A673 (cell line): ENCODE measurements at regions not wholly inside any gene's neighbourhood (a gene's known extent, or its start where the extent isn't known, plus 50 kb on each side); places are given as distances from the start of the nearest gene placed in this dataset.
"Not testable (repeated sequence)": the region's sequence is repeated elsewhere in the genome, so short reads cannot be mapped to it uniquely, and the experiment has no call there.

Experiments used
- BruUV-seq: library from RNA; stranded (reverse); fragments of 400-500 nt; replicated peaks from 2 replicates; lab custom pipeline; 2021; lab: Mats Ljungman, UMichigan
- CTCF ChIA-PET: fragments of 300-600 bp; sonication (Branson Sonifier 250); formaldehyde crosslinking; loops from one replicate; lab custom pipeline; 2022; ENCODE audit warnings: antibody characterized with exemption; lab: Charles Lee
- POLR2A ChIA-PET: fragments of 300-600 bp; sonication (Branson Sonifier 250); formaldehyde crosslinking; loops from one replicate; lab custom pipeline; 2022; ENCODE audit warnings: antibody characterized with exemption; ENCODE audit not compliant: low non-redundant PET; lab: Charles Lee
- DNase-seq: peaks from one replicate; pipeline ENCODE4 v3.0.0-alpha.2; 2015; ENCODE audit warnings: low spot score
- H3K27ac ChIP-seq: fragments of 200-600 bp; sonication (generic); 2 replicates; pipeline ENCODE4 v1.5.1; 2016; ENCODE audit warnings: mixed run types, low read depth, mild to moderate bottlenecking, mixed read lengths, antibody characterized with exemption, low read length; ENCODE audit not compliant: poor library complexity, severe bottlenecking
- H3K27me3 ChIP-seq: fragments of 200-600 bp; sonication (generic); replicated peaks from 2 replicates; pipeline ENCODE4 v1.6.1; 2017; ENCODE audit warnings: mixed run types, low read depth, mild to moderate bottlenecking, mixed read lengths, antibody characterized with exemption, low read length; ENCODE audit not compliant: insufficient read depth, poor library complexity
- H3K36me3 ChIP-seq: fragments of 200-600 bp; sonication (generic); 2 replicates; pipeline ENCODE4 v1.6.1; 2016; ENCODE audit warnings: mixed run types, mild to moderate bottlenecking, mixed read lengths, antibody characterized with exemption, low read length; ENCODE audit not compliant: insufficient read depth, poor library complexity, severe bottlenecking
- H3K4me1 ChIP-seq: fragments of 200-600 bp; sonication (generic); 2 replicates; pipeline ENCODE4 v1.6.1; 2017; ENCODE audit warnings: mixed run types, mild to moderate bottlenecking, mixed read lengths, antibody characterized with exemption, low read length; ENCODE audit not compliant: insufficient read depth, poor library complexity, severe bottlenecking
- H3K4me3 ChIP-seq: fragments of 200-600 bp; sonication (generic); 2 replicates; pipeline ENCODE4 v1.5.1; 2016; ENCODE audit warnings: low read depth, mixed run types, mild to moderate bottlenecking, mixed read lengths, low read length; ENCODE audit not compliant: poor library complexity, severe bottlenecking
- H3K9me3 ChIP-seq: fragments of 200-600 bp; sonication (generic); 2 replicates; pipeline ENCODE4 v1.6.1; 2016; ENCODE audit warnings: mixed run types, low read depth, mild to moderate bottlenecking, mixed read lengths, antibody characterized with exemption, low read length; ENCODE audit not compliant: poor library complexity, severe bottlenecking
- CTCF ChIP-seq: fragments of 300-800, 200-600 bp; sonication (generic); conservative IDR thresholded peaks from 2 replicates; pipeline ENCODE4 v1.5.1; 2017; ENCODE audit warnings: low read depth, mild to moderate bottlenecking, antibody characterized with exemption, low read length, moderate library complexity, mixed read lengths
- EZH2 ChIP-seq: fragments of 200-600 bp; sonication (generic); IDR thresholded peaks from 2 replicates; pipeline ENCODE4 v1.6.1; 2017; ENCODE audit warnings: borderline replicate concordance, low read depth, mild to moderate bottlenecking, mixed read lengths, antibody characterized with exemption, low read length; ENCODE audit not compliant: poor library complexity, severe bottlenecking
- intact Hi-C: fragments of 100-400 bp; cut with micrococcal nuclease; formaldehyde crosslinking; loops from one replicate; pipeline ENCODE4 v1.10.0; 2022; ENCODE audit not compliant: unreplicated experiment

GRCh38 chr6:6484681-6485080, 103.8 kb upstream of the LY86 start:
- ChIA-PET CTCF (no interaction called here), POLR2A (no interaction called here)

GRCh38 chr6:6486595-6486994, 101.9 kb upstream of the LY86 start:
- no peak overlapping the region for H3K27ac ChIP-seq
- ChIA-PET POLR2A (no interaction called here), CTCF (no interaction called here)
- H3K4me3 ChIP-seq: no peak overlapping the region
- BruUV-seq: no TSS peak
- no peak for DNase-seq
- no peaks in the 10 kb centered on the region for H3K36me3 ChIP-seq
- H3K9me3 ChIP-seq: peaks cover 5% of the 10 kb centered on the region
- H3K4me1 ChIP-seq: no peaks in the 10 kb centered on the region
- no peaks in the 10 kb centered on the region for H3K27me3 ChIP-seq
- TF ChIP-seq EZH2: no peak
- intact Hi-C loops: no loop called here

More at GRCh38 chr6:6484681-6485080, 103.8 kb upstream of the LY86 start:
- TF ChIP-seq CTCF (no peak), EZH2 (no peak)
- Histone ChIP-seq H3K36me3 (no peaks in the 10 kb centered on the region), H3K4me1 (no peaks in the 10 kb centered on the region), H3K4me3 (no peak overlapping the region), H3K27me3 (peaks cover 14% of the 10 kb centered on the region), H3K9me3 (peaks cover 5% of the 10 kb centered on the region), H3K27ac (no peak overlapping the region)
- no peak for DNase-seq
- intact Hi-C loops: no loop called here
- no TSS peak for BruUV-seq

- Histone ChIP-seq H3K9me3 (no peaks in the 10 kb centered on the region), H3K27ac (no peak overlapping the region), H3K4me1 (no peaks in the 10 kb centered on the region), H3K36me3 (no peaks in the 10 kb centered on the region), H3K27me3 (no peaks in the 10 kb centered on the region), H3K4me3 (no peak overlapping the region)
- intact Hi-C loops: loop anchor here (5.0 kb wide), 1 partner anchor 269 kb away; no protein-coding TSS in a partner anchor
- no peak for TF ChIP-seq EZH2
- TF ChIP-seq CTCF: no peak
- BruUV-seq: no TSS peak
- ChIA-PET POLR2A (no interaction called here), CTCF (no interaction called here)
- no peak for DNase-seq
Measured at GRCh38 chr6:6491761-6492160, 96.8 kb upstream of the LY86 start.

GRCh38 chr6:6492675-6493074, 95.8 kb upstream of the LY86 start:
- intact Hi-C loops: loop anchor here (5.0 kb wide), 1 partner anchor 270 kb away; no protein-coding TSS in a partner anchor
- H3K27me3 ChIP-seq: no peaks in the 10 kb centered on the region
- no peak overlapping the region for H3K27ac ChIP-seq
- DNase-seq: no peak
- POLR2A ChIA-PET: no interaction called here
- no peak for TF ChIP-seq EZH2
- no peak for TF ChIP-seq CTCF
- CTCF ChIA-PET: no interaction called here
- H3K36me3 ChIP-seq: no peaks in the 10 kb centered on the region
- no peaks in the 10 kb centered on the region for H3K9me3 ChIP-seq
- no peaks in the 10 kb centered on the region for H3K4me1 ChIP-seq
- BruUV-seq: no TSS peak
- H3K4me3 ChIP-seq: no peak overlapping the region

- DNase-seq, H3K4me1 ChIP-seq, H3K4me3 ChIP-seq, H3K9me3 ChIP-seq, H3K27me3 ChIP-seq, BruUV-seq, POLR2A ChIA-PET, H3K27ac ChIP-seq, H3K36me3 ChIP-seq: not testable (repeated sequence)
- CTCF ChIA-PET: interaction anchor here (0.6 to 1.5 kb wide), 6 partner anchors 53 to 1351 kb away, joined by 3 to 8 read pairs (median 4); no protein-coding TSS in a partner anchor
- intact Hi-C loops: loop anchor here (1.0 to 5.0 kb wide), 2 partner anchors 272 to 437 kb away; no protein-coding TSS in a partner anchor
Measured at GRCh38 chr6:6494139-6494538, 94.4 kb upstream of the LY86 start.
